ENCODE measurements at regions not wholly inside any gene's neighbourhood (a gene's known extent, or its start where the extent isn't known, plus 50 kb on each side); places are given as distances from the start of the nearest gene placed in this dataset.

GRCh38 chr15:77540312-77541060, 92.2 kb downstream of the LINGO1 start:
- FAIRE-seq (no peak), DNase-seq (ENCODE audit: insufficient read length, low spot score) (no peak)
- TF ChIP-seq, protein P1, sequence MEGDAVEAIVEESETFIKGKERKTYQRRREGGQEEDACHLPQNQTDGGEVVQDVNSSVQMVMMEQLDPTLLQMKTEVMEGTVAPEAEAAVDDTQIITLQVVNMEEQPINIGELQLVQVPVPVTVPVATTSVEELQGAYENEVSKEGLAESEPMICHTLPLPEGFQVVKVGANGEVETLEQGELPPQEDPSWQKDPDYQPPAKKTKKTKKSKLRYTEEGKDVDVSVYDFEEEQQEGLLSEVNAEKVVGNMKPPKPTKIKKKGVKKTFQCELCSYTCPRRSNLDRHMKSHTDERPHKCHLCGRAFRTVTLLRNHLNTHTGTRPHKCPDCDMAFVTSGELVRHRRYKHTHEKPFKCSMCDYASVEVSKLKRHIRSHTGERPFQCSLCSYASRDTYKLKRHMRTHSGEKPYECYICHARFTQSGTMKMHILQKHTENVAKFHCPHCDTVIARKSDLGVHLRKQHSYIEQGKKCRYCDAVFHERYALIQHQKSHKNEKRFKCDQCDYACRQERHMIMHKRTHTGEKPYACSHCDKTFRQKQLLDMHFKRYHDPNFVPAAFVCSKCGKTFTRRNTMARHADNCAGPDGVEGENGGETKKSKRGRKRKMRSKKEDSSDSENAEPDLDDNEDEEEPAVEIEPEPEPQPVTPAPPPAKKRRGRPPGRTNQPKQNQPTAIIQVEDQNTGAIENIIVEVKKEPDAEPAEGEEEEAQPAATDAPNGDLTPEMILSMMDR (IDR thresholded peaks at IDR 0.05; ENCODE audit: insufficient read depth, missing control alignments), result no peak

GRCh38 chr15:77538793-77539497, 93.8 kb downstream of the LINGO1 start:
- TF ChIP-seq, protein P1 (IDR thresholded peaks at IDR 0.05; ENCODE audit: insufficient read depth, missing control alignments), result no peak
- DNase-seq (ENCODE audit: insufficient read length, low spot score) (no peak), FAIRE-seq (no peak)

GRCh38 chr15:77538027-77538451, 94.7 kb downstream of the LINGO1 start:
- DNase-seq (ENCODE audit: insufficient read length, low spot score), result no peak
- FAIRE-seq, result no peak
- TF ChIP-seq, protein P1 (IDR thresholded peaks at IDR 0.05; ENCODE audit: insufficient read depth, missing control alignments), result no peak

GRCh38 chr15:77537006-77537405, 95.7 kb downstream of the LINGO1 start:
- FAIRE-seq, result no peak
- TF ChIP-seq, protein P1 (IDR thresholded peaks at IDR 0.05; ENCODE audit: insufficient read depth, missing control alignments), result no peak

GRCh38 chr15:77535845-77536244, 96.9 kb downstream of the LINGO1 start:
- FAIRE-seq (no peak), DNase-seq (ENCODE audit: insufficient read length, low spot score) (no peak)
- TF ChIP-seq, protein P1 (IDR thresholded peaks at IDR 0.05; ENCODE audit: insufficient read depth, missing control alignments), result no peak

More at GRCh38 chr15:77537006-77537405, 95.7 kb downstream of the LINGO1 start:
- DNase-seq (ENCODE audit: insufficient read length, low spot score), result no peak

Measured in D721Med (cell line).